ENCODE measurements at regions not wholly inside any gene's neighbourhood (a gene's known extent, or its start where the extent isn't known, plus 50 kb on each side); places are given as distances from the start of the nearest gene placed in this dataset.

GRCh38 chr5:6902094-6902493, 188.9 kb downstream of the TENT4A start:
- BruUV-seq (replicated peaks): no TSS peak
- H3K79me2 ChIP-seq (ENCODE audit: insufficient read depth, low read depth, low read length): no peaks in the 10 kb centered on the region
- H3K36me3 ChIP-seq (ENCODE audit: insufficient read depth, low read length): no peaks in the 10 kb centered on the region
- ChIA-PET CTCF (ENCODE audit: unreplicated experiment) (no interaction called here), POLR2A (interaction anchor here (0.7 kb wide), 1 partner anchor 21 kb away, joined by 3 read pairs; no protein-coding TSS in a partner anchor)
- H3K4me1 ChIP-seq (ENCODE audit: insufficient read depth, low read length, poor library complexity, severe bottlenecking): no peaks in the 10 kb centered on the region
- no peak overlapping the region for H3K27ac ChIP-seq (ENCODE audit: low read depth, low read length, poor library complexity, severe bottlenecking)
- H3K4me2 ChIP-seq (ENCODE audit: low read length): no peak overlapping the region
- no peak overlapping the region for H3K4me3 ChIP-seq (ENCODE audit: low read depth, low read length, poor library complexity, severe bottlenecking)
- no peak overlapping the region for H2AFZ ChIP-seq (ENCODE audit: low read length)
- intact Hi-C loops (cut with micrococcal nuclease; ENCODE audit: unreplicated experiment): no loop called here
- no peak for TF ChIP-seq EZH2phosphoT487 (IDR thresholded peaks at IDR 0.05; ENCODE audit: borderline replicate concordance, low read depth, low read length)
- TF ChIP-seq, protein P1, sequence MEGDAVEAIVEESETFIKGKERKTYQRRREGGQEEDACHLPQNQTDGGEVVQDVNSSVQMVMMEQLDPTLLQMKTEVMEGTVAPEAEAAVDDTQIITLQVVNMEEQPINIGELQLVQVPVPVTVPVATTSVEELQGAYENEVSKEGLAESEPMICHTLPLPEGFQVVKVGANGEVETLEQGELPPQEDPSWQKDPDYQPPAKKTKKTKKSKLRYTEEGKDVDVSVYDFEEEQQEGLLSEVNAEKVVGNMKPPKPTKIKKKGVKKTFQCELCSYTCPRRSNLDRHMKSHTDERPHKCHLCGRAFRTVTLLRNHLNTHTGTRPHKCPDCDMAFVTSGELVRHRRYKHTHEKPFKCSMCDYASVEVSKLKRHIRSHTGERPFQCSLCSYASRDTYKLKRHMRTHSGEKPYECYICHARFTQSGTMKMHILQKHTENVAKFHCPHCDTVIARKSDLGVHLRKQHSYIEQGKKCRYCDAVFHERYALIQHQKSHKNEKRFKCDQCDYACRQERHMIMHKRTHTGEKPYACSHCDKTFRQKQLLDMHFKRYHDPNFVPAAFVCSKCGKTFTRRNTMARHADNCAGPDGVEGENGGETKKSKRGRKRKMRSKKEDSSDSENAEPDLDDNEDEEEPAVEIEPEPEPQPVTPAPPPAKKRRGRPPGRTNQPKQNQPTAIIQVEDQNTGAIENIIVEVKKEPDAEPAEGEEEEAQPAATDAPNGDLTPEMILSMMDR (conservative IDR thresholded peaks at IDR 0.05; ENCODE audit: low read length): no peak
- H3K9me2 ChIP-seq (ENCODE audit: insufficient read depth, low read length): no peaks in the 10 kb centered on the region
- H4K20me1 ChIP-seq (ENCODE audit: insufficient read depth, low read length): no peaks in the 10 kb centered on the region
- no peak for DNase-seq (ENCODE audit: low spot score)
- H3K9me3 ChIP-seq (ENCODE audit: low read length): no peaks in the 10 kb centered on the region

DNA sequence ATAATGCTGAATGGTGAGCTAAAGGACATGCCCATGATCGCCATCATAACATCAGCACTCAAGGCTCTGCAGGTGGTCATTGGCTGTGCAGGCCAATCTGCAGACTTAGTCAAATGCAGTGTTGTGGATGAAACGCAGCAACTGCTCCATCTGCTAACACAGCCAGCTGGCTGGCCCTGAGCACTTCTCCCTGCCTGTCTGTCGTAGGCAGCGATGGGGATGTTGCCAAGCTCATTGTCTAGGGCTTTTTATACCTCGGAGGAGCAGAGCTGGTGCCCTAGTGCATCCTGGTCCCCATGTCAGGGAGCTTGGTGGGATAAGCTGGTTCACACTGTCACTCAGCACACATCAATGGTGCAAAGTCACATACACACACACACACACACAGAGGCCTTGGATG, 189.4 kb downstream of the TENT4A start:
- Histone ChIP-seq H3K36me3 (ENCODE audit: insufficient read depth, low read length) (no peaks in the 10 kb centered on the region), H3K4me3 (ENCODE audit: low read depth, low read length, poor library complexity, severe bottlenecking) (no peak overlapping the region), H3K4me2 (ENCODE audit: low read length) (no peak overlapping the region), H4K20me1 (ENCODE audit: insufficient read depth, low read length) (no peaks in the 10 kb centered on the region), H3K4me1 (ENCODE audit: insufficient read depth, low read length, poor library complexity, severe bottlenecking) (no peaks in the 10 kb centered on the region), H3K9me3 (ENCODE audit: low read length) (no peaks in the 10 kb centered on the region), H2AFZ (ENCODE audit: low read length) (no peak overlapping the region), H3K27ac (ENCODE audit: low read depth, low read length, poor library complexity, severe bottlenecking) (no peak overlapping the region), H3K9me2 (ENCODE audit: insufficient read depth, low read length) (no peaks in the 10 kb centered on the region), H3K79me2 (ENCODE audit: insufficient read depth, low read depth, low read length) (no peaks in the 10 kb centered on the region)
- ChIA-PET CTCF (ENCODE audit: unreplicated experiment) (no interaction called here), POLR2A (no interaction called here)
- intact Hi-C loops (cut with micrococcal nuclease; ENCODE audit: unreplicated experiment): no loop called here
- TF ChIP-seq, protein P1 (conservative IDR thresholded peaks at IDR 0.05; ENCODE audit: low read length): no peak
- TF ChIP-seq EZH2phosphoT487 (IDR thresholded peaks at IDR 0.05; ENCODE audit: borderline replicate concordance, low read depth, low read length): no peak
- no peak for DNase-seq (ENCODE audit: low spot score)
- BruUV-seq (replicated peaks): no TSS peak

DNA sequence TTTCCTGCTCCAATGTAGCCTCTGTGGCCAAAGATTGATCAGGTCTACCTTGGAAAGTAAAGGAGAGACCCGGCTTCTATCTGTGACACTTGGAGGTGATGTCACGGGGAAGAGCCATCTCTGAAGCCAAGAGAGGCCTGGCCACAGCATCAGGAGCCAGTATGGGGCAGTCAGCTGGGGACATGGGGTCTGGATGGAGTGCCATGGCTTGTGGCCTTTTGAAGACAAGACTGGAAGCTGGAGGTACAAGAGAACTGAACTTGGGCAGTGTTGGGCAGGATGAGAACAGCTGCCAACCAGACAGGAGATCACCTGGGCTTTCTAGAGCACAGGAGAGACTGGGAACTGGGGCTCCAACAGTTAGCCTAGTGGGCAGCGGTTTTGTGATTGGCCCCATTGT, 190.7 kb downstream of the TENT4A start:
- intact Hi-C loops (cut with micrococcal nuclease; ENCODE audit: unreplicated experiment): no loop called here
- H3K27ac ChIP-seq (ENCODE audit: low read depth, low read length, poor library complexity, severe bottlenecking): no peak overlapping the region
- no peaks in the 10 kb centered on the region for H3K9me3 ChIP-seq (ENCODE audit: low read length)
- no peak overlapping the region for H2AFZ ChIP-seq (ENCODE audit: low read length)
- BruUV-seq (replicated peaks): no TSS peak
- H4K20me1 ChIP-seq (ENCODE audit: insufficient read depth, low read length): no peaks in the 10 kb centered on the region
- ChIA-PET CTCF (ENCODE audit: unreplicated experiment) (no interaction called here), POLR2A (interaction anchor here (0.8 kb wide), 1 partner anchor 11 kb away, joined by 4 read pairs; no protein-coding TSS in a partner anchor)
- H3K4me1 ChIP-seq (ENCODE audit: insufficient read depth, low read length, poor library complexity, severe bottlenecking): no peaks in the 10 kb centered on the region
- no peak for TF ChIP-seq EZH2phosphoT487 (IDR thresholded peaks at IDR 0.05; ENCODE audit: borderline replicate concordance, low read depth, low read length)
- TF ChIP-seq, protein P1 (conservative IDR thresholded peaks at IDR 0.05; ENCODE audit: low read length): no peak
- no peak overlapping the region for H3K4me3 ChIP-seq (ENCODE audit: low read depth, low read length, poor library complexity, severe bottlenecking)
- H3K9me2 ChIP-seq (ENCODE audit: insufficient read depth, low read length): no peaks in the 10 kb centered on the region
- H3K79me2 ChIP-seq (ENCODE audit: insufficient read depth, low read depth, low read length): no peaks in the 10 kb centered on the region
- no peaks in the 10 kb centered on the region for H3K36me3 ChIP-seq (ENCODE audit: insufficient read depth, low read length)
- no peak for DNase-seq (ENCODE audit: low spot score)
- H3K4me2 ChIP-seq (ENCODE audit: low read length): no peak overlapping the region
